GM23338 (cell line): ENCODE measurements at regions not wholly inside any gene's neighbourhood (a gene's known extent, or its start where the extent isn't known, plus 50 kb on each side); places are given as distances from the start of the nearest gene placed in this dataset.

Source experiments
- CREB1 ChIP-seq: fragments of 250-450 bp; sonication (Bioruptor Pico); IDR thresholded peaks from 2 replicates; pipeline ENCODE4 v1.5.0; 2020; ENCODE audit warnings: low read depth, mild to moderate bottlenecking, moderate library complexity
- EZH2 ChIP-seq: fragments of 200-600 bp; sonication (generic); IDR thresholded peaks from one replicate; pipeline ENCODE4 v1.8.0; 2017; ENCODE audit warnings: antibody characterized with exemption, mild to moderate bottlenecking, low read depth; ENCODE audit not compliant: unreplicated experiment
- EZH2phosphoT487 ChIP-seq: fragments of 200-600 bp; sonication (generic); IDR thresholded peaks from one replicate; pipeline ENCODE4 v1.8.1; 2018; ENCODE audit warnings: antibody characterized with exemption; ENCODE audit not compliant: unreplicated experiment
- JUNB ChIP-seq: IDR thresholded peaks from one replicate; pipeline ENCODE4 v1.6.1; 2016; ENCODE audit warnings: antibody characterized with exemption; ENCODE audit not compliant: unreplicated experiment
- POLR2AphosphoS5 ChIP-seq: IDR thresholded peaks from 2 replicates; pipeline ENCODE4 v1.6.1; 2016; ENCODE audit warnings: antibody characterized with exemption, low read depth
- TF ChIP-seq, protein P1 (sequence below), 2 experiments: fragments of 200-600 bp in 1 of 2; sonication (generic) in 1 of 2; conservative IDR thresholded peaks; 2 replicates each; pipeline versions ENCODE4 v1.5.1 to v1.6.1; 2016 to 2017; ENCODE audit warnings: antibody characterized with exemption in 2 of 2, low read depth in 2 of 2, mild to moderate bottlenecking in 2 of 2, moderate library complexity in 1 of 2
- TF ChIP-seq, protein P2 (sequence below): IDR thresholded peaks from one replicate; pipeline ENCODE4 v1.6.1; 2018; ENCODE audit warnings: antibody characterized with exemption; ENCODE audit not compliant: unreplicated experiment

- TF ChIP-seq, protein P1, sequence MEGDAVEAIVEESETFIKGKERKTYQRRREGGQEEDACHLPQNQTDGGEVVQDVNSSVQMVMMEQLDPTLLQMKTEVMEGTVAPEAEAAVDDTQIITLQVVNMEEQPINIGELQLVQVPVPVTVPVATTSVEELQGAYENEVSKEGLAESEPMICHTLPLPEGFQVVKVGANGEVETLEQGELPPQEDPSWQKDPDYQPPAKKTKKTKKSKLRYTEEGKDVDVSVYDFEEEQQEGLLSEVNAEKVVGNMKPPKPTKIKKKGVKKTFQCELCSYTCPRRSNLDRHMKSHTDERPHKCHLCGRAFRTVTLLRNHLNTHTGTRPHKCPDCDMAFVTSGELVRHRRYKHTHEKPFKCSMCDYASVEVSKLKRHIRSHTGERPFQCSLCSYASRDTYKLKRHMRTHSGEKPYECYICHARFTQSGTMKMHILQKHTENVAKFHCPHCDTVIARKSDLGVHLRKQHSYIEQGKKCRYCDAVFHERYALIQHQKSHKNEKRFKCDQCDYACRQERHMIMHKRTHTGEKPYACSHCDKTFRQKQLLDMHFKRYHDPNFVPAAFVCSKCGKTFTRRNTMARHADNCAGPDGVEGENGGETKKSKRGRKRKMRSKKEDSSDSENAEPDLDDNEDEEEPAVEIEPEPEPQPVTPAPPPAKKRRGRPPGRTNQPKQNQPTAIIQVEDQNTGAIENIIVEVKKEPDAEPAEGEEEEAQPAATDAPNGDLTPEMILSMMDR (conservative IDR thresholded peaks at IDR 0.05; ENCODE audit: low read depth in 2 of 2), result no peak
- TF ChIP-seq EZH2, result no peak
- no peak for TF ChIP-seq EZH2phosphoT487
- TF ChIP-seq, protein P2, sequence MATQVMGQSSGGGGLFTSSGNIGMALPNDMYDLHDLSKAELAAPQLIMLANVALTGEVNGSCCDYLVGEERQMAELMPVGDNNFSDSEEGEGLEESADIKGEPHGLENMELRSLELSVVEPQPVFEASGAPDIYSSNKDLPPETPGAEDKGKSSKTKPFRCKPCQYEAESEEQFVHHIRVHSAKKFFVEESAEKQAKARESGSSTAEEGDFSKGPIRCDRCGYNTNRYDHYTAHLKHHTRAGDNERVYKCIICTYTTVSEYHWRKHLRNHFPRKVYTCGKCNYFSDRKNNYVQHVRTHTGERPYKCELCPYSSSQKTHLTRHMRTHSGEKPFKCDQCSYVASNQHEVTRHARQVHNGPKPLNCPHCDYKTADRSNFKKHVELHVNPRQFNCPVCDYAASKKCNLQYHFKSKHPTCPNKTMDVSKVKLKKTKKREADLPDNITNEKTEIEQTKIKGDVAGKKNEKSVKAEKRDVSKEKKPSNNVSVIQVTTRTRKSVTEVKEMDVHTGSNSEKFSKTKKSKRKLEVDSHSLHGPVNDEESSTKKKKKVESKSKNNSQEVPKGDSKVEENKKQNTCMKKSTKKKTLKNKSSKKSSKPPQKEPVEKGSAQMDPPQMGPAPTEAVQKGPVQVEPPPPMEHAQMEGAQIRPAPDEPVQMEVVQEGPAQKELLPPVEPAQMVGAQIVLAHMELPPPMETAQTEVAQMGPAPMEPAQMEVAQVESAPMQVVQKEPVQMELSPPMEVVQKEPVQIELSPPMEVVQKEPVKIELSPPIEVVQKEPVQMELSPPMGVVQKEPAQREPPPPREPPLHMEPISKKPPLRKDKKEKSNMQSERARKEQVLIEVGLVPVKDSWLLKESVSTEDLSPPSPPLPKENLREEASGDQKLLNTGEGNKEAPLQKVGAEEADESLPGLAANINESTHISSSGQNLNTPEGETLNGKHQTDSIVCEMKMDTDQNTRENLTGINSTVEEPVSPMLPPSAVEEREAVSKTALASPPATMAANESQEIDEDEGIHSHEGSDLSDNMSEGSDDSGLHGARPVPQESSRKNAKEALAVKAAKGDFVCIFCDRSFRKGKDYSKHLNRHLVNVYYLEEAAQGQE, result no peak
- no peak for TF ChIP-seq POLR2AphosphoS5
- TF ChIP-seq JUNB, result no peak
- no peak for TF ChIP-seq CREB1 (CRISPR knock-in tag)
These were observed 386.5 kb upstream of the TCF4 start for GRCh38 chr18:55974521-55974920.
